Ectodermal cell (in vitro differentiated cells): ENCODE measurements at regions not wholly inside any gene's neighbourhood (a gene's known extent, or its start where the extent isn't known, plus 50 kb on each side); places are given as distances from the start of the nearest gene placed in this dataset.
"Not testable (repeated sequence)": the region's sequence is repeated elsewhere in the genome, so short reads cannot be mapped to it uniquely, and the experiment has no call there.

Experiments used
- H3K27ac ChIP-seq: 2 replicates; pipeline ENCODE4 v1.7.0; 2013; ENCODE audit warnings: mild to moderate bottlenecking, low read depth, low read length; ENCODE audit not compliant: insufficient read depth, poor library complexity, severe bottlenecking
- H3K27me3 ChIP-seq: 2 replicates; pipeline ENCODE4 v1.7.0; 2013; ENCODE audit warnings: mild to moderate bottlenecking, low read length; ENCODE audit not compliant: insufficient read depth, control insufficient read depth, poor library complexity, severe bottlenecking
- H3K36me3 ChIP-seq: one replicate; pipeline ENCODE4 v1.7.0; 2013; ENCODE audit warnings: low read length; ENCODE audit not compliant: control insufficient read depth, insufficient read depth
- H3K4me1 ChIP-seq: one replicate; pipeline ENCODE4 v1.7.0; 2013; ENCODE audit warnings: low read length; ENCODE audit not compliant: control insufficient read depth, insufficient read depth
- H3K4me3 ChIP-seq: 2 replicates; pipeline ENCODE4 v1.7.0; 2013; ENCODE audit warnings: low read depth, low read length, control low read depth; ENCODE audit not compliant: insufficient read depth
- H3K9me3 ChIP-seq: 2 replicates; pipeline ENCODE4 v1.7.0; 2013; ENCODE audit warnings: mild to moderate bottlenecking, low read length, moderate library complexity; ENCODE audit not compliant: control insufficient read depth
- WGBS, 2 experiments: methylation state at CpG; one replicate each; pipeline ENCODE4 v1.1.7; 2013; ENCODE audit warnings: missing lambda C conversion rate in 2 of 2; 5-methylcytosine and 5-hydroxymethylcytosine counted together

GRCh38 chr1:230573658-230574057, 68.6 kb upstream of the COG2 start:
- no peak overlapping the region for H3K4me3 ChIP-seq
- 85 to 90% methylated on average over 3 of the region's 3 CpGs for WGBS, 2 experiments
- H3K27me3 ChIP-seq = no peaks in the 10 kb centered on the region
- H3K4me1 ChIP-seq = peaks cover 8% of the 10 kb centered on the region
- H3K9me3 ChIP-seq = no peaks in the 10 kb centered on the region
- H3K36me3 ChIP-seq = no peaks in the 10 kb centered on the region
- no peak overlapping the region for H3K27ac ChIP-seq

- Histone ChIP-seq H3K4me3 (no peak overlapping the region), H3K9me3 (no peaks in the 10 kb centered on the region), H3K36me3 (no peaks in the 10 kb centered on the region), H3K4me1 (peaks cover 8% of the 10 kb centered on the region), H3K27me3 (no peaks in the 10 kb centered on the region), H3K27ac (no peak overlapping the region)
- WGBS, 2 experiments = 67 to 73% methylated on average over 7 of the region's 7 CpGs
Measured at GRCh38 chr1:230572121-230573105, 69.9 kb upstream of the COG2 start.

GRCh38 chr1:230570724-230571360, 71.4 kb upstream of the COG2 start:
- H3K36me3 ChIP-seq = no peaks in the 10 kb centered on the region
- WGBS, 2 experiments = 91 to 95% methylated on average over 4 of the region's 4 CpGs
- H3K27ac ChIP-seq = no peak overlapping the region
- H3K9me3 ChIP-seq = no peaks in the 10 kb centered on the region
- H3K4me1 ChIP-seq = peaks cover 8% of the 10 kb centered on the region
- H3K4me3 ChIP-seq = no peak overlapping the region
- H3K27me3 ChIP-seq = no peaks in the 10 kb centered on the region

- Histone ChIP-seq H3K36me3 (no peaks in the 10 kb centered on the region), H3K27ac (no peak overlapping the region), H3K4me1 (peaks cover 11% of the 10 kb centered on the region), H3K9me3 (no peaks in the 10 kb centered on the region), H3K27me3 (no peaks in the 10 kb centered on the region), H3K4me3 (no peak overlapping the region)
- WGBS, 2 experiments = 96% methylated on average over 9 of the region's 9 CpGs
Measured at GRCh38 chr1:230569201-230569600, 73.1 kb upstream of the COG2 start.

- Histone ChIP-seq H3K27ac (no peak overlapping the region), H3K4me1 (peaks cover 11% of the 10 kb centered on the region), H3K9me3 (no peaks in the 10 kb centered on the region), H3K27me3 (no peaks in the 10 kb centered on the region), H3K36me3 (no peaks in the 10 kb centered on the region), H3K4me3 (no peak overlapping the region)
- whole genome bisulfite sequencing, 2 experiments = 71 to 72% methylated on average over 4 of the region's 4 CpGs
Measured at GRCh38 chr1:230568676-230569075, 73.6 kb upstream of the COG2 start.

GRCh38 chr1:230568008-230568407, 74.3 kb upstream of the COG2 start:
- WGBS, 2 experiments = 78 to 83% methylated on average over 7 to 8 of the region's 8 CpGs
- H3K9me3 ChIP-seq = no peaks in the 10 kb centered on the region
- H3K4me1 ChIP-seq = peaks cover 18% of the 10 kb centered on the region
- no peak overlapping the region for H3K4me3 ChIP-seq
- H3K36me3 ChIP-seq = no peaks in the 10 kb centered on the region
- no peaks in the 10 kb centered on the region for H3K27me3 ChIP-seq
- no peak overlapping the region for H3K27ac ChIP-seq

GRCh38 chr1:230567221-230567575, 75.1 kb upstream of the COG2 start:
- no peaks in the 10 kb centered on the region for H3K9me3 ChIP-seq
- H3K27ac ChIP-seq = no peak overlapping the region
- H3K36me3 ChIP-seq = no peaks in the 10 kb centered on the region
- H3K27me3 ChIP-seq = no peaks in the 10 kb centered on the region
- peaks cover 12% of the 10 kb centered on the region for H3K4me1 ChIP-seq
- no peak overlapping the region for H3K4me3 ChIP-seq

GRCh38 chr1:230566532-230567220, 75.6 kb upstream of the COG2 start:
- H3K4me3 ChIP-seq = not testable (repeated sequence)
- 96 to 97% methylated on average over 3 of the region's 3 CpGs for WGBS, 2 experiments

GRCh38 chr1:230565141-230565540, 77.1 kb upstream of the COG2 start:
- H3K9me3 ChIP-seq = no peaks in the 10 kb centered on the region
- 91 to 100% methylated on average over 1 of the region's 1 CpG for WGBS, 2 experiments
- peaks cover 10% of the 10 kb centered on the region for H3K4me1 ChIP-seq
- H3K4me3 ChIP-seq = no peak overlapping the region
- no peaks in the 10 kb centered on the region for H3K27me3 ChIP-seq
- H3K36me3 ChIP-seq = no peaks in the 10 kb centered on the region
- H3K27ac ChIP-seq = no peak overlapping the region

More at GRCh38 chr1:230566532-230567220, 75.6 kb upstream of the COG2 start:
- not testable (repeated sequence) for H3K9me3 ChIP-seq, H3K4me1 ChIP-seq, H3K27me3 ChIP-seq, H3K36me3 ChIP-seq, H3K27ac ChIP-seq

GRCh38 chr1:230563591-230563990, 78.7 kb upstream of the COG2 start:
- no peak overlapping the region for H3K27ac ChIP-seq
- peaks cover 10% of the 10 kb centered on the region for H3K4me1 ChIP-seq
- H3K27me3 ChIP-seq = no peaks in the 10 kb centered on the region
- H3K36me3 ChIP-seq = no peaks in the 10 kb centered on the region
- 62 to 69% methylated on average over 7 of the region's 7 CpGs for WGBS, 2 experiments
- no peak overlapping the region for H3K4me3 ChIP-seq
- no peaks in the 10 kb centered on the region for H3K9me3 ChIP-seq
